Memory B cell (primary cell): ENCODE measurements at regions not wholly inside any gene's neighbourhood (a gene's known extent, or its start where the extent isn't known, plus 50 kb on each side); places are given as distances from the start of the nearest gene placed in this dataset.
A peak's percentile ranks its signal among the peaks of the same experiment; 100 is the strongest.

Experiments used
- ATAC-seq: fragments of 150-1000 bp; cut with Tn5 transposase; 2 replicates; pipeline ENCODE4 v1.10.0; 2021; ENCODE audit warnings: low read depth, mild to moderate bottlenecking, moderate library complexity
- DNase-seq, 2 donors: peaks; one replicate each; pipeline ENCODE4 v3.0.0; 2022; ENCODE audit warnings: low spot score in 2 of 2
- H3K27ac Mint-ChIP-seq: one replicate; pipeline ENCODE4 v1.8.0; 2022; ENCODE audit warnings: mild to moderate bottlenecking, moderate library complexity, mixed read lengths
- H3K27me3 Mint-ChIP-seq: one replicate; pipeline ENCODE4 v1.8.0; 2022; ENCODE audit warnings: mixed read lengths
- H3K36me3 Mint-ChIP-seq: one replicate; pipeline ENCODE4 v1.8.0; 2022; ENCODE audit warnings: mild to moderate bottlenecking, mixed read lengths
- H3K4me1 Mint-ChIP-seq: one replicate; pipeline ENCODE4 v1.8.0; 2022; ENCODE audit warnings: mixed read lengths
- H3K4me3 Mint-ChIP-seq: one replicate; pipeline ENCODE4 v1.8.0; 2022; ENCODE audit warnings: mild to moderate bottlenecking, moderate library complexity, mixed read lengths
- H3K9me3 Mint-ChIP-seq: one replicate; pipeline ENCODE4 v1.8.0; 2022; ENCODE audit warnings: mixed read lengths

- no peak for DNase-seq
- Mint-ChIP-seq H3K27me3 (peaks cover 3% of the 10 kb centered on the region), H3K4me1 (peaks cover 4% of the 10 kb centered on the region), H3K27ac (no peak overlapping the region), H3K9me3 (no peaks in the 10 kb centered on the region), H3K36me3 (no peaks in the 10 kb centered on the region), H3K4me3 (no peak overlapping the region)
- no peak for ATAC-seq
Measured at GRCh38 chr21:17929510-17929909, 110.4 kb upstream of the C21orf91 start.

- ATAC-seq (no peak), DNase-seq (no peak)
- Mint-ChIP-seq H3K27ac (no peak overlapping the region), H3K9me3 (no peaks in the 10 kb centered on the region), H3K27me3 (peaks cover 2% of the 10 kb centered on the region), H3K4me1 (peaks cover 7% of the 10 kb centered on the region), H3K36me3 (no peaks in the 10 kb centered on the region), H3K4me3 (no peak overlapping the region)
Measured at GRCh38 chr21:17925899-17926298, 106.7 kb upstream of the C21orf91 start.

- DNase-seq, result peak; percentile 36 to 39
- H3K4me3 Mint-ChIP-seq, result no peak overlapping the region
- no peak overlapping the region for H3K27ac Mint-ChIP-seq
- peaks cover 2% of the 10 kb centered on the region for H3K9me3 Mint-ChIP-seq
- peaks cover 7% of the 10 kb centered on the region for H3K4me1 Mint-ChIP-seq
- H3K36me3 Mint-ChIP-seq, result peaks cover 5% of the 10 kb centered on the region
- peaks cover 2% of the 10 kb centered on the region for H3K27me3 Mint-ChIP-seq
- ATAC-seq, result peak; percentile 96
Measured at GRCh38 chr21:17925000-17925610, 105.9 kb upstream of the C21orf91 start.

- Mint-ChIP-seq H3K9me3 (peaks cover 6% of the 10 kb centered on the region), H3K27ac (no peak overlapping the region), H3K27me3 (peaks cover 2% of the 10 kb centered on the region), H3K4me3 (no peak overlapping the region), H3K36me3 (peaks cover 18% of the 10 kb centered on the region), H3K4me1 (peaks cover 7% of the 10 kb centered on the region)
- DNase-seq (no peak), ATAC-seq (no peak)
Measured at GRCh38 chr21:17921579-17922530, 102.7 kb upstream of the C21orf91 start.

GRCh38 chr21:17915976-17916375 is 96.8 kb upstream of the C21orf91 start:
- H3K36me3 Mint-ChIP-seq, result peaks cover 18% of the 10 kb centered on the region
- peaks cover 4% of the 10 kb centered on the region for H3K27me3 Mint-ChIP-seq
- ATAC-seq (no peak), DNase-seq (no peak)
- H3K4me3 Mint-ChIP-seq, result no peak overlapping the region
- no peaks in the 10 kb centered on the region for H3K4me1 Mint-ChIP-seq
- H3K27ac Mint-ChIP-seq, result no peak overlapping the region
- peaks cover 6% of the 10 kb centered on the region for H3K9me3 Mint-ChIP-seq

GRCh38 chr21:17911628-17912027 is 92.5 kb upstream of the C21orf91 start:
- no peak overlapping the region for H3K4me3 Mint-ChIP-seq
- ATAC-seq (no peak), DNase-seq (no peak)
- H3K4me1 Mint-ChIP-seq, result no peaks in the 10 kb centered on the region
- H3K9me3 Mint-ChIP-seq, result no peaks in the 10 kb centered on the region
- H3K27me3 Mint-ChIP-seq, result peaks cover 6% of the 10 kb centered on the region
- H3K27ac Mint-ChIP-seq, result no peak overlapping the region
- no peaks in the 10 kb centered on the region for H3K36me3 Mint-ChIP-seq

- ATAC-seq (no peak), DNase-seq (no peak)
- Mint-ChIP-seq H3K27me3 (peaks cover 3% of the 10 kb centered on the region), H3K36me3 (peaks cover 11% of the 10 kb centered on the region), H3K4me1 (peaks cover 5% of the 10 kb centered on the region), H3K4me3 (no peak overlapping the region), H3K27ac (no peak overlapping the region), H3K9me3 (peaks cover 3% of the 10 kb centered on the region)
Measured at GRCh38 chr21:17903929-17904639, 84.9 kb upstream of the C21orf91 start.

- no peak overlapping the region for H3K4me3 Mint-ChIP-seq
- H3K9me3 Mint-ChIP-seq, result peaks cover 9% of the 10 kb centered on the region
- DNase-seq (peak in 1 of 2 donors; percentile 41), ATAC-seq (peak; percentile 58)
- peaks cover 17% of the 10 kb centered on the region for H3K36me3 Mint-ChIP-seq
- H3K4me1 Mint-ChIP-seq, result peaks cover 5% of the 10 kb centered on the region
- H3K27ac Mint-ChIP-seq, result no peak overlapping the region
- peaks cover under 1% of the 10 kb centered on the region for H3K27me3 Mint-ChIP-seq
Measured at GRCh38 chr21:17903029-17903806, 84.1 kb upstream of the C21orf91 start.

- DNase-seq, result no peak
Measured at GRCh38 chr21:17901458-17902079, 82.4 kb upstream of the C21orf91 start.

GRCh38 chr21:17900990-17901385 is 81.8 kb upstream of the C21orf91 start:
- peaks cover 5% of the 10 kb centered on the region for H3K4me1 Mint-ChIP-seq

More at GRCh38 chr21:17901458-17902079, 82.4 kb upstream of the C21orf91 start:
- Mint-ChIP-seq H3K9me3 (peaks cover 13% of the 10 kb centered on the region), H3K27me3 (no peaks in the 10 kb centered on the region), H3K4me3 (no peak overlapping the region), H3K4me1 (peaks cover 5% of the 10 kb centered on the region), H3K27ac (peak overlapping the region; percentile 68), H3K36me3 (peaks cover 19% of the 10 kb centered on the region)
- ATAC-seq, result peak; percentile 48

GRCh38 chr21:17900281-17900989 is 81.3 kb upstream of the C21orf91 start:
- no peak overlapping the region for H3K27ac Mint-ChIP-seq

More at GRCh38 chr21:17900990-17901385, 81.8 kb upstream of the C21orf91 start:
- DNase-seq (no peak), ATAC-seq (no peak)
- H3K36me3 Mint-ChIP-seq, result peaks cover 19% of the 10 kb centered on the region
- H3K27ac Mint-ChIP-seq, result no peak overlapping the region
- no peak overlapping the region for H3K4me3 Mint-ChIP-seq
- peaks cover 13% of the 10 kb centered on the region for H3K9me3 Mint-ChIP-seq
- H3K27me3 Mint-ChIP-seq, result no peaks in the 10 kb centered on the region

GRCh38 chr21:17889171-17889570 is 70.0 kb upstream of the C21orf91 start:
- DNase-seq (no peak), ATAC-seq (no peak)
- Mint-ChIP-seq H3K9me3 (no peaks in the 10 kb centered on the region), H3K36me3 (no peaks in the 10 kb centered on the region), H3K27ac (no peak overlapping the region), H3K4me3 (no peak overlapping the region), H3K4me1 (no peaks in the 10 kb centered on the region), H3K27me3 (peaks cover 1% of the 10 kb centered on the region)

More at GRCh38 chr21:17900281-17900989, 81.3 kb upstream of the C21orf91 start:
- Mint-ChIP-seq H3K4me3 (no peak overlapping the region), H3K36me3 (peaks cover 19% of the 10 kb centered on the region), H3K9me3 (peaks cover 13% of the 10 kb centered on the region), H3K27me3 (no peaks in the 10 kb centered on the region), H3K4me1 (peaks cover 5% of the 10 kb centered on the region)
- no peak for ATAC-seq
- no peak for DNase-seq
